ENCODE measurements at regions not wholly inside any gene's neighbourhood (a gene's known extent, or its start where the extent isn't known, plus 50 kb on each side); places are given as distances from the start of the nearest gene placed in this dataset.

DNA sequence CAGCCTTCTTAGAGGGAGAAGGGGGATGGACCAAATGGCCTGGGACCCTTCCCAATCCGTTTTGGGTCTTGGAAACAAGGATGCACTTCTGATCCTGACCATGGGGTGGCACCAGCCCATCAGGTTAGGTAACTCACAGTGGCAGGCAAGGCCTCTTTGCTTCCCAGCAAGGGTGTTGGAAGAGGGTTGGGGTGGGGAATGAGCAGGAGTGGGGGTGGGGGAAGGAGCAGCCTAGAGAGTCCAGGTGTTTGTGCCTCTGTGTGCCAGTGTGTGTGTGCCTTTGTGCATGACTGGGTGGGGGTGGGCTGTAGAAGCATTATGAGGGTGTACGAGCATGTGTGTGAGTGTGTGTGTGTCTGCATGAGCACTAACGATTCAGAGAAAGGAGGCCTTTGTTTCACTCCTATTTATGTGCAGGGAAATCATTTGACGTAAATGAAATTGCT, 213.1 kb downstream of the INSC start:
- H3K27me3 ChIP-seq (ENCODE audit: insufficient read depth, low read length, poor library complexity, severe bottlenecking): no peaks in the 10 kb centered on the region
- no peak for TF ChIP-seq EZH2phosphoT487 (IDR thresholded peaks at IDR 0.05; ENCODE audit: borderline replicate concordance)
- TF ChIP-seq, protein P1, sequence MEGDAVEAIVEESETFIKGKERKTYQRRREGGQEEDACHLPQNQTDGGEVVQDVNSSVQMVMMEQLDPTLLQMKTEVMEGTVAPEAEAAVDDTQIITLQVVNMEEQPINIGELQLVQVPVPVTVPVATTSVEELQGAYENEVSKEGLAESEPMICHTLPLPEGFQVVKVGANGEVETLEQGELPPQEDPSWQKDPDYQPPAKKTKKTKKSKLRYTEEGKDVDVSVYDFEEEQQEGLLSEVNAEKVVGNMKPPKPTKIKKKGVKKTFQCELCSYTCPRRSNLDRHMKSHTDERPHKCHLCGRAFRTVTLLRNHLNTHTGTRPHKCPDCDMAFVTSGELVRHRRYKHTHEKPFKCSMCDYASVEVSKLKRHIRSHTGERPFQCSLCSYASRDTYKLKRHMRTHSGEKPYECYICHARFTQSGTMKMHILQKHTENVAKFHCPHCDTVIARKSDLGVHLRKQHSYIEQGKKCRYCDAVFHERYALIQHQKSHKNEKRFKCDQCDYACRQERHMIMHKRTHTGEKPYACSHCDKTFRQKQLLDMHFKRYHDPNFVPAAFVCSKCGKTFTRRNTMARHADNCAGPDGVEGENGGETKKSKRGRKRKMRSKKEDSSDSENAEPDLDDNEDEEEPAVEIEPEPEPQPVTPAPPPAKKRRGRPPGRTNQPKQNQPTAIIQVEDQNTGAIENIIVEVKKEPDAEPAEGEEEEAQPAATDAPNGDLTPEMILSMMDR (conservative IDR thresholded peaks at IDR 0.05; ENCODE audit: low read length): peak; percentile 72

DNA sequence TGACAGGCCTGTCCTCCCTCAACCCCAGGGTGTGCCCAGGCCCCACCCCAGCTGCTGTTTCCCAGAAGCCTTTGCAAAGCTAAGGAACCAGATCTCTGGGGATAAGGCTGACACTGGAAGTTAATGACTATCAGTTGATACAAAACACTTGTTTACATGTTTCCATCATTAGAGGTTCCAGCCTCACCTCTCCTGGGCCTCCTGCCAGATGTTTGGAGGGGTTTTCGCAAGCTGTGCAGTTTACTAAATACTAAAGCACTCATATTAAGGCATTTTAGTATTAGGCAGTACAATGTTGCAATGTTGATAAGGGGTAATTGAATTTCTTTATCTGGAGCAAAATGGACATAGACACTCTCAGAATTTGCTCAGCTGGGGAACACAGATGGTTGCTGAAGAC, 218.7 kb downstream of the INSC start:
- no peaks in the 10 kb centered on the region for H3K4me1 ChIP-seq (ENCODE audit: insufficient read depth, low read length, poor library complexity, severe bottlenecking)
- H3K79me2 ChIP-seq (ENCODE audit: insufficient read depth, low read length): no peaks in the 10 kb centered on the region
- H2AFZ ChIP-seq (ENCODE audit: low read length): no peak overlapping the region
- TF ChIP-seq EZH2phosphoT487 (IDR thresholded peaks at IDR 0.05; ENCODE audit: borderline replicate concordance): no peak
- TF ChIP-seq, protein P1 (conservative IDR thresholded peaks at IDR 0.05; ENCODE audit: low read length): no peak
- no peaks in the 10 kb centered on the region for H3K36me3 ChIP-seq (ENCODE audit: insufficient read depth, low read length)
- H3K4me3 ChIP-seq (ENCODE audit: low read length, poor library complexity, severe bottlenecking): no peak overlapping the region
- no peaks in the 10 kb centered on the region for H3K9me3 ChIP-seq (ENCODE audit: insufficient read depth, low read depth, low read length)
- H3K9me2 ChIP-seq (replicated peaks; ENCODE audit: low read depth, low read length): no peaks in the 10 kb centered on the region
- H3K9ac ChIP-seq (ENCODE audit: low read depth, low read length, poor library complexity, severe bottlenecking): no peak overlapping the region
- H3K27me3 ChIP-seq (ENCODE audit: insufficient read depth, low read length, poor library complexity, severe bottlenecking): no peaks in the 10 kb centered on the region
- no peaks in the 10 kb centered on the region for H3F3A ChIP-seq (ENCODE audit: low read depth)
- H3K4me2 ChIP-seq (ENCODE audit: low read depth, low read length, poor library complexity, severe bottlenecking): no peak overlapping the region
- H4K20me1 ChIP-seq (ENCODE audit: insufficient read depth, low read length, poor library complexity, severe bottlenecking): no peaks in the 10 kb centered on the region

More for the DNA sequence above, 213.1 kb downstream of the INSC start:
- no peaks in the 10 kb centered on the region for H4K20me1 ChIP-seq (ENCODE audit: insufficient read depth, low read length, poor library complexity, severe bottlenecking)
- no peak overlapping the region for H3K4me3 ChIP-seq (ENCODE audit: low read length, poor library complexity, severe bottlenecking)
- H3K9ac ChIP-seq (ENCODE audit: low read depth, low read length, poor library complexity, severe bottlenecking): no peak overlapping the region
- H3F3A ChIP-seq (ENCODE audit: low read depth): no peaks in the 10 kb centered on the region
- H3K9me2 ChIP-seq (replicated peaks; ENCODE audit: low read depth, low read length): no peaks in the 10 kb centered on the region
- H3K4me1 ChIP-seq (ENCODE audit: insufficient read depth, low read length, poor library complexity, severe bottlenecking): no peaks in the 10 kb centered on the region
- H3K79me2 ChIP-seq (ENCODE audit: insufficient read depth, low read length): no peaks in the 10 kb centered on the region
- H3K36me3 ChIP-seq (ENCODE audit: insufficient read depth, low read length): no peaks in the 10 kb centered on the region
- H3K4me2 ChIP-seq (ENCODE audit: low read depth, low read length, poor library complexity, severe bottlenecking): no peak overlapping the region
- H2AFZ ChIP-seq (ENCODE audit: low read length): no peak overlapping the region
- no peaks in the 10 kb centered on the region for H3K9me3 ChIP-seq (ENCODE audit: insufficient read depth, low read depth, low read length)

DNA sequence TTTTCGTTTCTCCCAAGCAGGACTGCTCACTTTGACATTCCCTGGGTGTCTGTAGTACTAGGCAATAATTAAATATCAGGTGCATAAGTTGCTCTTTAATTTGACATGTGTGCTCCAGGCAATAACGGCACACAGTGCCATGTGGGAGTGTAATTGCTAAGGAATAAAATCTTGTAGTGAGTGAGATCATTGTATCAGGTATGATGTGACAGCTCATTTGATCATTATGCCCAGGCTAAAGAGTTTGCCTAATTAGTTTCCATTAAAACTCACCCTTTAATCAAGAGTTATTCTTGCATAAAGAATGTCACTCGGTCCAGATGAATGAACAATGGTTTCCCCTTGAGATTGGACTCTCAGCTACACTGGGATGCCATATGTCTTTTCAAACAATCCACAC, 220.0 kb downstream of the INSC start:
- Histone ChIP-seq H3K36me3 (ENCODE audit: insufficient read depth, low read length) (no peaks in the 10 kb centered on the region), H3F3A (ENCODE audit: low read depth) (no peaks in the 10 kb centered on the region), H3K4me2 (ENCODE audit: low read depth, low read length, poor library complexity, severe bottlenecking) (no peak overlapping the region), H3K9ac (ENCODE audit: low read depth, low read length, poor library complexity, severe bottlenecking) (no peak overlapping the region), H3K9me3 (ENCODE audit: insufficient read depth, low read depth, low read length) (no peaks in the 10 kb centered on the region), H3K27me3 (ENCODE audit: insufficient read depth, low read length, poor library complexity, severe bottlenecking) (no peaks in the 10 kb centered on the region), H3K79me2 (ENCODE audit: insufficient read depth, low read length) (no peaks in the 10 kb centered on the region), H4K20me1 (ENCODE audit: insufficient read depth, low read length, poor library complexity, severe bottlenecking) (no peaks in the 10 kb centered on the region), H2AFZ (ENCODE audit: low read length) (no peak overlapping the region), H3K9me2 (replicated peaks; ENCODE audit: low read depth, low read length) (no peaks in the 10 kb centered on the region), H3K4me1 (ENCODE audit: insufficient read depth, low read length, poor library complexity, severe bottlenecking) (no peaks in the 10 kb centered on the region), H3K4me3 (ENCODE audit: low read length, poor library complexity, severe bottlenecking) (no peak overlapping the region)
- TF ChIP-seq EZH2phosphoT487 (IDR thresholded peaks at IDR 0.05; ENCODE audit: borderline replicate concordance): no peak
- TF ChIP-seq, protein P1 (conservative IDR thresholded peaks at IDR 0.05; ENCODE audit: low read length): no peak
